NCI-H1105 (cell line): ENCODE measurements at regions not wholly inside any gene's neighbourhood (a gene's known extent, or its start where the extent isn't known, plus 50 kb on each side); places are given as distances from the start of the nearest gene placed in this dataset.

Source experiments
- DNase-seq: peaks from one replicate; lab custom pipeline; 2025; lab: John Stamatoyannopoulos, UW

DNA sequence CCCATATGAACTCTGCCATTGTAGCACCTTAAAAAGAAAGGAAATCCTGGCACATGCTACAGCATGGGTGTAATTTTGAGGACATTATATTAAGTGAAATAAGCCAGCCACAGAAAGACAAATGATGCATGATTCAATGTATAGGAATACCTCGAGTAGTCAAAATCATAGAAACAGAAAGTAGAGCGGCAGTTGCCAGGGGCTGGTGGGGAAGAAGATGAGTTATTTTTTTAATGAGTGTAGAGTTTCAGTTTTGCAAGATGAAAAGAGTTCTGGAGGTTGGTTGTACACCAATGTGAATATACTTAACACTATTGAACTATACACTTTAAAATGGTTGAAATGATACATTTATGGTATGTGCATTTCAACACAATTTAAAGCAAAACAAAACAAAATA is 133.0 kb downstream of the ZDHHC21 start:
- DNase-seq: no peak

DNA sequence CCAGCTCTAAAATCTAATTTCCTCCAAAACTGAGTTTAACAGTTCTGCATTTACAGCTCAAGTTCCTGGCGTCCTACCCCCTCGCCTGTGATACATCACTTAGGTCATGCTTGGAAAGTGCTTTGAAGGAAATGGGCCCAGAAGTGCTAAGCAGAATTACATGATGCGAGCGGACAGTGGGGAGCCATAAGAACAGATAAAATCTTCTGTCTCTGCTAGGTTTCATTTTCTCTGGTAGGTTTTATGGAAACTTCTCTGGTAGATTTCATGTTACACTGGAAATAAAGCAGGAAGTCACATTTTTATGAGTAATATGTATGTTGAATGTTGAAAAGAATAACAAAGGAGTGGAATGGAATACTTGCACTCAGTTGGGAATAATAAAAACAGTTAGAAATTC is 138.3 kb downstream of the ZDHHC21 start:
- no peak for DNase-seq

DNA sequence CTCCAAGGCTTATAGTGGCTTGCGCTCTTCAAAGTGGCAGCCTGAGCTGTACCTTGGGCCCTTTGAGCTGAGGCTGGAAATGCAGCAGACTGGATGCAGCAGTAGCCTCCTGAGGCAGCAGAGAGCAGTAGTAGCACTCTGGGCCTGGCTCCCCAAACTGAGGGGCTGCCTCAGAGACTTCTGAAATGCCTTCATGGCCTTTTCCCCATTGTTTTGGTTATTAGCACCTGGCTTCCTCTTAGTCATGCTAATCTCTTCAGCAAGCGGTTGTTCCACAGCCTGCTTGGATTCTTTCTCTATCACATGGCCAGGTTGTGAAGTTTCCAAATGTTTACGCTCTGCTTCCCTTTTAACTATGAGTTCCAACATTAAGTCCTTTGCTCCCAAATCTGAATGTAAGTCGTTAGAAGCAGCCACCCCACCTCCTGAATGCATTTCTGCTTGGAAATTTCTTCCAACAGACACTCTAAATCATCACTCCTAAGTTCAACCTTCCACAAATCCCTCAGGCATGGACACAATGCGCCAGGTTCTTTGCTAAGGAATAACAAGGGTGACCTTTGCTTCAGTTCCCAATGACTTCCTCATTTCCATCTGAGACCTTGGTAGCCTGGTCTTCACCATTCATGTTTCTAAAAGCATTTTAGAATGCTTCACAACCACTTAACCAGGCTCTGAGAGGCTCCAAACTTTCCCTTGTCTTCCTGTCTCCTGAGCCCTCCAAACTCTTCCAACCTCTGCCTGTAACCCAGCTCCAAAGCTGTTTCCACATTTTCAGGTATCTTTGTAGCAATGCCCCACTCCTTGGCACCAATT is 145.8 kb downstream of the ZDHHC21 start:
- no peak for DNase-seq

DNA sequence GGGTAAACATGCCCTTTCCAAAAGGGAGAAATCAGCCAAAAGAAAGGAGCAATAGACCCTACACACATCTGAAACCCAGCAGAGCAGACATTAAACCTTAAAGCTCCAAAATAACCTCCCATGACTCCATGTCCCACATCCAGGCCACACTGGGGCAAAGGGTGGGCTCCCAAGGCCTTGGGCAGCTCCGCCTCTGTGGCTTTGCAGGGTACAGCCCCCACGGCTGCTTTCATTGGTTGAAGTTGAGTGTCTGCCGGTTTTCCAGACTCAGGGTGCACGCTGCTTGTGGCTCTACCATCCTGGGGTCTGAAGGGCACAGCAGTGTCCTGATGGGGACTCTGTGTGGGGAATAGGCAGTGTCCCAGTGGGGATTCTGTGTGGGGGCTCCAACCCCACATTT is 146.5 kb downstream of the ZDHHC21 start:
- no peak for DNase-seq

DNA sequence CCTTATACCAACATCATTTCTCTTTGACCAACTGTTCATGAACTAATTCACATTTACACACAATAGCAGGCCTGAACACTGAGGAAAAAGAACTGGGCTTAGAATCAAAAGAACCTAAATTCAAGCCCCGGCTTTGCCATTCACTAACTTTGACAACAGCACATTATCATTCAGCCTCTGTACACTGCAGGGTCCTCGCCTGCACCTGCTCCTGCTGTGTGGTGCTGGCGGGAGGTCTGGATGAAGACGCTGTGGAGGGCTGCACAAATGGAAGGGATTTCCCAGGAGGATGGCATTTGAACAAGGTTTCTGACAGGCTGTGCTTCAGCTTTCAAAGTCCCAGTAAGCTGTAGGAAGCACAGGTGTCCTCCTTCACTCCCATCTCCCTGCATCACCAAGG is 151.2 kb downstream of the ZDHHC21 start:
- DNase-seq: no peak

DNA sequence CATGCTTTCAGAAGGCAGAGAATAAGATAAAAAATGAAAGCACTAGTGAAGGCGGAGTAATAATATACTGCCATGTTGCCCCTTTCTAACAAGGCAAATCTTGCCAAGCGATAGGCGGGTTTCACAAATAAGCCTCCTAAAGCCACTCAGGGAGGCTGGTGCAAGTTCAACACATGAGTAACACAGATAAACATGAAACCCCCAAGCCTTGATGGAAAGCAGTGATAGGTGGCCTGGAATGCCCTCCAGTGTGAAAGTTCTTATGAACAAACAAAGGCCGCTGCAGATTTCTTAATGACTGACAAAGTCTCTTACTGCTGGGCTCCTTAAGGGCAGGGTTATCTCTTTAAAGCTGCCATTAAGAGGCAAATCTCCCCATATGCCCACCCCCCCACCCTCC is 154.7 kb downstream of the ZDHHC21 start:
- no peak for DNase-seq

DNA sequence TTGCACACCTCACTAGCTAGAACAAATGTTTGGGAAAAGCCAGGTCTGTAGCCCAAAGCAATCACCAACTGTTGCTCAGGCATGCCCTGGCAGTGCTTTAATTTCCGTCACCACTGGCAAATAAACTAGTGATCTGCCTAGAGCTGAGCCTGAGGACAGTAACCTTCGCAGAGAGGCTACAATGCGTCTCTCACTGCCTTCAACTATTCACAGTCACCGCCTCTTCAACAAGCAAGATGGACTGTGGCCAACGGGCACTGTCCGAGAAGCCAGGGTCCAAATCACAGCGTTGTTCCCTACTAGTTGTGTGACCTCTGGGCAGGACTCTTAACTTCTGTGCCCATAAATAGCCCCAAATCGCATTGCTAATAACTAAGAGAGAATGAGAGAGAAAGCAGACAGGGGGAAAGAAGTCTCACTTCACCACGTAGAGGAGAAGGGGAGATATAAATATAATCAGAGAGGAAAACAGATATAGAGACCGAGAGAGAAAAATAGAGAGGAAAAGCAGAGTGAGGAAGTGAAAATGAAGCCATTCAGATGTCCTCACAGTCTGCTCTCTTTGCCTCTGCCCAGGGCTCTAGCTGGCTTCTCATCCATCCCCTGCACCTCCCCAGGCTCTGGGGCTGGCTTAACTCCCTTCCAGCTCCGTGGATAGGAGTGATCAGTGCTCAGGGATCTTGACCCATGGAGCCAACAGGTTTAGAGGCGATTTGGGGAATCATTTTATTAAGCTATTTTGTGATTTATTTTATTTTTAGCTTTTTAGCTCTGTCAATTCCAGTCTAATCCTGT is 157.9 kb downstream of the ZDHHC21 start:
- DNase-seq: no peak

DNA sequence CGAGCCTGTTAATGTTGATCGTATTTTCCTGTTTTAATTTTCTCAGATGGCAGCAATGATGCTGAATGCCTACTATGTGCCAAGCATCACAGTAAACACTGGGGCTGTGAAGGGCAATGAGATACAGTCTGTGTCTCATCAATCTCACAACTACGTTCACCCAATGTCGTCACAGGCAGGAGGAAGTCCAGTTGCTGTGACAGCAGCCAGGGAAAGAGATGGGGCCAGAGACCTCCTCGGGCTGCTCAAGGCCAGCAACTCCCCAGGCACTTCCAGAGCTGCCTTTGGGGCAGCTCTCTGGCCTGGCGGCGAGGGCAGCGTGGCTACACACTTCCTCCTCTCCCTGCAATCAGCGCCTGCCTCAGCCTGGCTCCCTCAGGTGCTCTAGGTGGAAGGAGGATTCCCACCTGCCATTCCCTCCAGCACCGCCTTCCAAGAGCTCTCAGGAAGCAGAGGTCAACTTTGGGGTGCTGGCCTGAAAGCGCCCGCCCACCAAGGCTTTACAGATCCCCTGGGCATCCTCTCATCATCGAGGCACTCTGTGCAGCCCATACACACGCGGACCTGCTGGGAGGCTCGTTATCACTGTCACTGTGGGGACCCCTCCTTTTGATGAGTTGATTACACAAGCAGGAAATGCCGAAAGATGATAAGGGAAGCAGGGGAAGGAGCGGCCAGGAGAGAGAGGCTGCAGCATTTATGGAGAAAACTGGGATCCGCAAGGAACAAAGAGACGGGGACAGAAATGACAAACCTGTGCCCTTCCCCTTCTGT is 159.2 kb downstream of the ZDHHC21 start:
- DNase-seq: no peak

DNA sequence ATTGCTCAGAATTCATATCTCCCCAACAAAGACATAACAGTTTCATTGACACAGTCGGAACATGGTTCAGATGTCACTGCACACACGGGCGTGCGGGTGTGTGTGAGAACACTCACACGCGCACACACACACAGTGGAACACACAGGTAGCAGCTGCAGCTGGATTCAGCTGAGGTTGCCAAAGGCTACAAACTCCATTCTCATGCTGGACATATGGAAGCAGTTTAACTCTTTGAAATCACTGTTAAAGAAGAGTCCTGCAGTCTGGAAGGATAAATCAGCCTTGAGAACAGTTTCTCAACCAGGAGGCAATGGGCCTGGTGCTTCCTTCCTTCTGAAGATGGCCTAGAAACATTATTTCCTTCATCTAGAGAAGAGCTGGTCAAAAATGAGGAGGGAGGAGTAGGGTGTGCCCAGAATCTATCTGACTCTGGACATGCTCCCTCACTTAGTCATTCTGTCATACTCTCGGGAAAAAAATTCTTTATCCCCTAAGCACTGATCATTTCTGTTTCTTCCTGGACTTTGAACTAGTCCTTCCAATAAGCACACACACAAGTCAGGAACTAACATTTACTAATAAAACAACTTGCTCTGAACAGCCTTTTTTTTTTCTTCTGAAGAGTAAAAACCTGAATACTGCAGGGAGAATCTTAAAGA is 160.6 kb downstream of the ZDHHC21 start:
- DNase-seq: no peak

DNA sequence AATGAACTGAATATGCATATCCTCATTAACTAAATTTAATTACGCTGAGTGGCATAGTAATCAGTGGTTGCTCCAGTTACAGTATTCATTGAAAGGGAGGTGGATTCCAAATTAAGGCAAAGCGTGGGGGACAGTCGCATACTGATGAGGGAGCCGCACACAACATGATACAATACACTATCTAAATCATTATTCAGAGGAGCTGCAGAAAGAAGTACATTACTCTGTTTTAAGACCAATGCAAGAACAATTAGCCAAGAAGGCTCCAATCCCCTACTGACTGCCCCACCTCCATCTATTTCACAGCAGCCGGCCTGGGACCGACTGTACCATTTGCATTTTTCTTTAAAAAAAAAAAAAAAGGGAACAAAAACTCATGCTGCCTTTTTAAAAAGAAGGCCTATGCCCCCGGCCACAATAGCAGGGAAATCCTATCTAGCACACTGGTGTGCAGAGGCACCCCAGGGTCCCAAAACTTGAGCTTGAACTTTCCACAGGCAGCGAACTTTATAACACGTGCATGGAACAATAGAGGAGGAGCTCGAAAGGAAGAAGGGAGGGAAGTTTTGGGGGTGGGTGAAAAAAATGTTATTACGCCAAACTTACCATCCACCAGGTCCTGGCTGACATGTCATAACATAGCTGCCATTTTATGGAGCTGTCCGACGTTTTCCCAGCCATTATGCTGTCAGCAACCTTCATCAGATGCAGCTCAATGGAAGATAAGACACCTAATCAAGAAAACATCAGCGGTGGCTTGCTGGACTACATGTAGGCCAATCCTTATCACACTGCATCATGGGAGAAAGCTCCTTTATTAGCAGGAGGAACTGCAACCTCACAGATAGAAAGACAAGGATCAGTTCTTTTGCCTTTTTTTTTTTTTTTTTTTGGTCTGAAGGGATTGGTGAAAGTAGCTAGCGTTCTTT is 161.6 kb downstream of the ZDHHC21 start:
- no peak for DNase-seq

DNA sequence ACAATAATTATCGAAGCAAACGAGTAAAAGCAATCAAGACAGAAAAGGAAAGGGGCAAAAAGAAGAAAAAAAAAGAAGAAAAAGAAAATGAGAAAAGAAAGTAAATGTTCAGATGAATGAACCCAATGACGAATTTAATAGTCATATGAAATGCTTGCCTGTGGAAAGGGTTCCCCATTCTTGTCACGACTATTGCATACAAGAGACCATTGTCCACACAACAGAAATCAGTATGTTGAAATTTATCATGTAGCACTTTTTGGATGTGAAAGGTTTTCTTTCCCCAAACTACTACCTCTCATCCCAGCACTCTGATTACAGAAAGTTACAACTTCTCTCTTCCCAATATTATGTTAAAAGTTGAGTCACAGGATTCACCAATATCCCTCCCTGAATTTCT is 162.4 kb downstream of the ZDHHC21 start:
- DNase-seq: no peak

DNA sequence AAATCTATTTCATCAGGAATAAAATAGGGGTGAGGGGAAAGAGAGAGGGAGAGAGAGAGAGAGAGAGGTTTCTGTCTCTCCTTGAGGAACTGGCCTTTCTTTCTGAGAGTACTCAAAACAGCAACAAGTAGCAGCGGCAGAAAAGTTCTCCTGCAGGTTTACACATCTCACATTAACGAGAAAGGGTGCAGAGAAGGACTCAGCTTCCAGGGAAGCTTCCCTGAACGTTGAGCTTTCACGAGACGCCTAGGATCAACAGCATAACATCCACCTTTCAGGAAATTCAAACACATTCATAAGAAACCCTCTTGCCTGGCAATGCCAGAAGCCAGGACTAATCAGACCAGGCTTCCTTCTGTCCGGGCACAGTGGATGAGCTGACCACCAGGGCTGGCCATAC is 162.9 kb downstream of the ZDHHC21 start:
- DNase-seq: no peak

DNA sequence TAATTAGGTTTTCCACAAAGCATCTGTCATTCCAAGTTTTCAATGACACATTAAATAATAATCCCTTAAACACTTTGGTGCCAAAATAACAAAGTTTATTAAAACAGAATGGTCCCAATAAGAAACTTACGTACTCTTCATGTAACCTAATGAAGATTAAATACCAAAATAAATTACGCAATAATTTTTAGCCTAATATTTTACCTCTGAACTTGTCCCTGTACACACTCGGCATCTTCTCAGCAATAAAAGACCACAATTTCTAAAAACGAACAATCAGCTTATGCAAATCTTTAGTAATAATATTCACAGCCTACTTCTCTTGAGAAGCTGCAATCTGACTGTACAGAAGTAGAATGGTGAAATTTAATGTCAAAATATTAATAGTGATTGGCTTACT is 163.6 kb downstream of the ZDHHC21 start:
- no peak for DNase-seq

DNA sequence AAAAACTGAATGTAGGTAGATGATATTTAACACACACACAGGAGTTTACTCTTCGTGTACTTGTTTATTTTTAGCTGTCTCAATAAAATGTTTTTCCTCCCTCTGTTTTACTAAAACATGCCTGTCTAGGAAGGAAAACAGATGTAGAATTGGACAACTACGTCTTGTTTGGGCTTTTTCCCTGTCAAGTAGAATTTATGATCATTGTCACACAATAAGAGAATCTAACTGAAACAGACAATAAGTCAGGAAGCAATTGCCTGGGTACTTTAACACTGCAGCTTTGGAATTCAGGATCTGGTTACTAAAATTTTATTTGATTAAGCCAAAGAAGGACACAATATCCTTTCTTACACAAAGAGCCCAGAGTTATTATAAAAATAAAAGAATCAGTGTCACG is 164.2 kb downstream of the ZDHHC21 start:
- no peak for DNase-seq

DNA sequence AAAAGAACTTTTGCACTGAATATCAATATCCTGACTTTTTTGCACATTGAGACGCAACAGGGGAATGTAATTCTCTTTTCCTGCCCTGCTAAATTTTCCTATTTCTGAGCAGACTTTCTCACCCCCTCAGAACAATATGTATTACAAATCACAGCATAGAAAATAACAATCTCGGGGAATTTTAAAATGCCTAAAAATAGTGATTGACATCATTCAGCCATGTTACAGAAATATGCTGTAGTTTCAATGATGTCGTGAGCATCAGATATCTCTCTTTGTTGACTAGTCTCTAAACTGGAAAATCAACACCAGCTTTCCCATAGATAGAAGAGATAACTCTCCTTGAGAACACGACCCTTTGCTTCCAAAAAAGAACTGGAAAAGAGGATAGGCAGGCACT is 166.7 kb downstream of the ZDHHC21 start:
- no peak for DNase-seq

DNA sequence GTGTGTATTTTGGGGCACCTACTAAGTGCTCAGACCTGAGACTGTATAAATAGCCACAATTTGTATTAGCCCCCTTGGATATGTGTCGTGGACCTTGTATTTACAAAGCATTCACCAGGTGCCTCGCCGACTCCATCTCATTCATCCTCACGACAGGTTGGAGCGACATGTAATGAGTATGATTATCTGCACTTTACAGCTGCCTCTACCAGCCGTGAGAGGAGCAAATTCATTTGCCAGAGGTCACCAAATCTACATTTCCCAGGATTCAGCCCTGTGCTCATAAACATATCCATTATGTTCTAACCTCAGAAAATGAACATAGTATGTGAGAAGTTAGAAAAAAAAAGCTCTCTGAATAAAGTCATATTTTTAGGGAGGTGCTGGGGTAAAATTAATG is 167.4 kb downstream of the ZDHHC21 start:
- no peak for DNase-seq

DNA sequence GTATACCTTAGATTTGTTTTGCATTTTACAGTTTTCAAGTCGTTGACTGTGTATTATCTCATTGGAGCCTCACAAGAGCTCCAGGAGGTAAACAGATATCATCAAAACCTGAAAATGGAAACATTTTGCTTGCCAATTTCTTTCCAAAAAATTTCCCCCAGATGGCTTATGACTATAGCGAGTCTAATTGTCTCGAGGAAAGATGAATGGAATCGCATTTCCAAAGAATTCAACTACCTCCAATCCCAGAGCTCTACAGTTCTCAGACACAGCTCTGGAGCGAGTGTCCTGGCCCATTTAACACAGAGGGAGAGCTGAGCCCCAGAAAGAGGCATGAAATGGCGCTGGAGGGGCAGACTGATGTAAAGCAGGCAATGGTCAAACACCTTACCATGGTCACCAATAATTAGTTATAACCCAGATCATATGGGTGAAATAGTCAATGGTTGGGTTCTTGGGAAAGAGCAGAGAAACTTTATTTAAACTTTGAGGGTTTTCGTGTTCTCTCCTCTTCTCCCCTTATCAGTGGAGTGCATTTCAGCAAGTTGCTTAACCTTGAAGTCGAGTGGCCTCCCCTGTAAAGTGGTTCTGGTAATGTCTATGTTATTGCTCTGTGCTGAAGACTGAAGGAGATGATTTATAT is 168.2 kb downstream of the ZDHHC21 start:
- DNase-seq: peak; percentile 24

DNA sequence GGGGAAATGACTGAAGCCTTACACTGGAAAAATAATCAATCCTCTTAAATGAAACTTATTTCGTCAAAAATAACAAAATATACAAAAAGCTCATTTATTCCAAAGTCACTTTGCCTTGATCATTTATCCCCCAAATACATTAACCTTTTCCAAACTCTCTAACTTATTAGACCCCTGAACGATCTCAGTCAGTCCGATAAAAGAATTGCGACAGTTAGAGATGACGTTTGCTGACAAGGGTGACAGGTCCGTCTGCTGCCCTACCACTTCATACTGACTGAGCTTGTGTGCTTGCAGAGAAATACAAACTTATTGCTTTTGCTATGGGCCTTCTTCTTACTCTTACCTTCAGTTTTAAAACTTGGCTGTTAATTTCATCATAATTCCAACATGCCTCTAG is 169.7 kb downstream of the ZDHHC21 start:
- DNase-seq: no peak

DNA sequence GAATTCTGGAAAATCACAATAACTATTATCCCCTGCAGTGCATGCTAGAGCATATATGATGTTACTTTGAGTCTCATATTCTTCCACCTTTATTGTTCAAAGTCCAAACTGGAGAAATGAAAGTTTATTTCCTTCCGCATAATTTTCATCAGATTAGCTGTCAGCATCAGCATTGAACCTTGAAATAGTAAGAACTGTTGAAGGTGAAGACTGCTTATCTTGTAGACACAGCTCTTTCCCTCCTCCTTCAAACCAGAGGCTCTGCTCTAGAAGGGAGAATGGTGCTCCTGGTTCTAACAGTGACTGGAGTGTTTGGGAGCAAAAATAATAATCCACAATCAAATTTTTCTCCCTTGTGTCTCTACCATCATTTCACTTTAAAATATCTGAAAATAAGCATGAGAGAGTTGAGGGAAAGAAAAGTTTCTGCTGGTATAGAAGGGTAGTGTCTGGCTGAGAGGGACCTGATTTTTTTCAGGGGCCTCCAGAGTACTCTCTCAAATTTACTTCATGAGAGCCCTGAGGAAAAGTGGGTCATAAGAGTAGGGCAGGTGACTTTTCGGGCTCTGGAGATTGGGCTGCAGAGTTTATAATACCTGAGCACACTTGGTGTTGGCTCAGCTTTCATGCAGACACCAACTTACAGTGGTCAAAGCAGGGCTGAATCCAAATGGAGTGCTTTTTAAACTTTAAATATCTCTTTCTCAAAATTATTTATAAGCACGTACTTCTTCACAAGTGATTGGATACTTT is 170.4 kb downstream of the ZDHHC21 start:
- no peak for DNase-seq

DNA sequence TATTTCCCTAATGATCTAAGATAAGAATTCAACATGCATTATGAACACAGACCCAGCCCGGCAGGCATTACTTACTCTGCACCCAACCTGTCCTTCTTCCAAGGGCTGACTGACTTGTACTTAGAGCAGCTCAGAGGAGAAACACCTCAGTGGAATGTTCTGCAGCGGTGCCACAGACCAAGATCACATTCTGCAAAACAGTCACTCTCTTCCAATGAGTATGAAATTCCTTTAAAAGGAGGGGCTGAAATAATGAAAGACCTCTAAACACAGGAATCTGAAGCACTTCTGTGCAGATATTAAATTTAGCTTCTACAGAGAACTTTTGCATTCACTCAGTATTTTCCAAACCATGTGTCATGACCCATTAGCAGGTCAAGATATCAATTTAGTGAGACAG is 172.9 kb downstream of the ZDHHC21 start:
- no peak for DNase-seq
